Gastroesophageal sphincter (tissue), 3 donors: ENCODE measurements at regions not wholly inside any gene's neighbourhood (a gene's known extent, or its start where the extent isn't known, plus 50 kb on each side); places are given as distances from the start of the nearest gene placed in this dataset.

Experiments used
- EP300 ChIP-seq: sonication (generic); formaldehyde crosslinking; IDR thresholded peaks from one replicate; pipeline ENCODE4 v1.6.1; 2017; ENCODE audit warnings: antibody characterized with exemption, mild to moderate bottlenecking
- POLR2A ChIP-seq, 2 donors: fragments of 450-650 bp; IDR thresholded peaks; one replicate each; pipeline ENCODE4 v1.6.1; 2017; ENCODE audit warnings: antibody characterized with exemption in 2 of 2, mild to moderate bottlenecking in 2 of 2, moderate library complexity in 1 of 2
- POLR2AphosphoS5 ChIP-seq: sonication (generic); formaldehyde crosslinking; IDR thresholded peaks from one replicate; pipeline ENCODE4 v1.6.1; 2017; ENCODE audit warnings: antibody characterized with exemption
- TF ChIP-seq, protein P1 (sequence below), 4 experiments: fragments of 200-600 bp in 2 of 4; fragments of 450-650 bp in 2 of 4; sonication (generic) in 1 of 4; IDR thresholded peaks; one replicate each; pipeline ENCODE4 v1.5.1; 2017 to 2019; ENCODE audit warnings: antibody characterized with exemption in 4 of 4, mild to moderate bottlenecking in 2 of 4, moderate library complexity in 2 of 4

DNA sequence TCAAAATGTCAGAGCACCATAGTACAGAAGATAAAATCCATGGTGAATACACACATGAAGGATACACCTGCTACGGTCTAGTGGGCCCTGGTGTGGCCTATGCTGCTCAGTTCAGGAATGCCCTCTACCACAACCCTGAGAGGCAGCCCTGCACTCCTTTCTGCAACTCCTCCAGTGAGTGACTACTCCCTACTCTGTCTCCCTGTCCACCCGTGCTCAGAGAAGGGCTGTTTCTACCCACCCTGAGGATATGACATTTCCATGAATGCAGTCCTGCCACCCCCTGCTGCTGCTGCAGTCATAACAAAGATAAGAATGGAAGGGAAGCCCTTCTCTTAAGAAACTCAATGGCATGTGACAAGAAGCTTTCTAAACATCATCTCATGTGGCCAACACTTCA is 137.0 kb downstream of the EN1 start:
- TF ChIP-seq, protein P1, sequence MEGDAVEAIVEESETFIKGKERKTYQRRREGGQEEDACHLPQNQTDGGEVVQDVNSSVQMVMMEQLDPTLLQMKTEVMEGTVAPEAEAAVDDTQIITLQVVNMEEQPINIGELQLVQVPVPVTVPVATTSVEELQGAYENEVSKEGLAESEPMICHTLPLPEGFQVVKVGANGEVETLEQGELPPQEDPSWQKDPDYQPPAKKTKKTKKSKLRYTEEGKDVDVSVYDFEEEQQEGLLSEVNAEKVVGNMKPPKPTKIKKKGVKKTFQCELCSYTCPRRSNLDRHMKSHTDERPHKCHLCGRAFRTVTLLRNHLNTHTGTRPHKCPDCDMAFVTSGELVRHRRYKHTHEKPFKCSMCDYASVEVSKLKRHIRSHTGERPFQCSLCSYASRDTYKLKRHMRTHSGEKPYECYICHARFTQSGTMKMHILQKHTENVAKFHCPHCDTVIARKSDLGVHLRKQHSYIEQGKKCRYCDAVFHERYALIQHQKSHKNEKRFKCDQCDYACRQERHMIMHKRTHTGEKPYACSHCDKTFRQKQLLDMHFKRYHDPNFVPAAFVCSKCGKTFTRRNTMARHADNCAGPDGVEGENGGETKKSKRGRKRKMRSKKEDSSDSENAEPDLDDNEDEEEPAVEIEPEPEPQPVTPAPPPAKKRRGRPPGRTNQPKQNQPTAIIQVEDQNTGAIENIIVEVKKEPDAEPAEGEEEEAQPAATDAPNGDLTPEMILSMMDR (IDR thresholded peaks at IDR 0.05): no peak
- TF ChIP-seq POLR2A (IDR thresholded peaks at IDR 0.05) (no peak), EP300 (no peak), POLR2AphosphoS5 (no peak)
